KOPT-K1 (cell line): ENCODE measurements at regions not wholly inside any gene's neighbourhood (a gene's known extent, or its start where the extent isn't known, plus 50 kb on each side); places are given as distances from the start of the nearest gene placed in this dataset.

ENCODE experiments used
- H3K27ac ChIP-seq: fragments of 200-600 bp; sonication (generic); 2 replicates; pipeline ENCODE4 v1.5.1; 2016; ENCODE audit warnings: antibody characterized with exemption, mild to moderate bottlenecking, low read depth, low read length; ENCODE audit not compliant: poor library complexity, severe bottlenecking
- H3K36me3 ChIP-seq: fragments of 200-600 bp; sonication (generic); 2 replicates; pipeline ENCODE4 v1.5.1; 2017; ENCODE audit warnings: antibody characterized with exemption, mild to moderate bottlenecking, low read length, moderate library complexity; ENCODE audit not compliant: insufficient read depth
- H3K9me3 ChIP-seq: fragments of 200-600 bp; sonication (generic); 2 replicates; pipeline ENCODE4 v1.5.1; 2017; ENCODE audit warnings: antibody characterized with exemption, low read length, mild to moderate bottlenecking; ENCODE audit not compliant: insufficient read depth, poor library complexity, severe bottlenecking

GRCh38 chr5:74221413-74221812 is 419.1 kb downstream of the ENC1 start:
- Histone ChIP-seq H3K27ac (no peak overlapping the region), H3K9me3 (no peaks in the 10 kb centered on the region), H3K36me3 (no peaks in the 10 kb centered on the region)

GRCh38 chr5:74216012-74216411 is 424.5 kb downstream of the ENC1 start:
- H3K36me3 ChIP-seq: no peaks in the 10 kb centered on the region
- H3K9me3 ChIP-seq: no peaks in the 10 kb centered on the region
- no peak overlapping the region for H3K27ac ChIP-seq

- Histone ChIP-seq H3K27ac (no peak overlapping the region), H3K36me3 (no peaks in the 10 kb centered on the region), H3K9me3 (no peaks in the 10 kb centered on the region)
Measured at GRCh38 chr5:74212336-74212735, 428.2 kb downstream of the ENC1 start.

DNA sequence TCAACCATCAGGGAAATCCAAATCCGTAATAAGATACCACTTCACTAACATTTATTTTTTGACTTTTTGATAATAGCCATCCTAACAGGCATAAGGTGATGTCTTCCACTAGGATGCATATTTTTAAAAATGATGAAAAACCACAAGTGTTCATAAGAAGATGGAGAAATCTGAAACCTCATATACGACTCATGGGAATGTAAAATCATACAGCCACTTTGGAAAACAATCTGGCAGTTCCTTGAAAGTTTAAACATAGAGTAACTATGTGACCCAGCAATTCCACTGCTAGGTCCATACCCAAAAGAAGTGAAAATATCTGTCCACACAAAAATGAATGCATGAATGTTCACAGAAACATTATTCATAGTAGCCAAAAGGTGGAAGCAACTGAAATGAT is 431.0 kb downstream of the ENC1 start:
- Histone ChIP-seq H3K36me3 (no peaks in the 10 kb centered on the region), H3K9me3 (no peaks in the 10 kb centered on the region), H3K27ac (no peak overlapping the region)

DNA sequence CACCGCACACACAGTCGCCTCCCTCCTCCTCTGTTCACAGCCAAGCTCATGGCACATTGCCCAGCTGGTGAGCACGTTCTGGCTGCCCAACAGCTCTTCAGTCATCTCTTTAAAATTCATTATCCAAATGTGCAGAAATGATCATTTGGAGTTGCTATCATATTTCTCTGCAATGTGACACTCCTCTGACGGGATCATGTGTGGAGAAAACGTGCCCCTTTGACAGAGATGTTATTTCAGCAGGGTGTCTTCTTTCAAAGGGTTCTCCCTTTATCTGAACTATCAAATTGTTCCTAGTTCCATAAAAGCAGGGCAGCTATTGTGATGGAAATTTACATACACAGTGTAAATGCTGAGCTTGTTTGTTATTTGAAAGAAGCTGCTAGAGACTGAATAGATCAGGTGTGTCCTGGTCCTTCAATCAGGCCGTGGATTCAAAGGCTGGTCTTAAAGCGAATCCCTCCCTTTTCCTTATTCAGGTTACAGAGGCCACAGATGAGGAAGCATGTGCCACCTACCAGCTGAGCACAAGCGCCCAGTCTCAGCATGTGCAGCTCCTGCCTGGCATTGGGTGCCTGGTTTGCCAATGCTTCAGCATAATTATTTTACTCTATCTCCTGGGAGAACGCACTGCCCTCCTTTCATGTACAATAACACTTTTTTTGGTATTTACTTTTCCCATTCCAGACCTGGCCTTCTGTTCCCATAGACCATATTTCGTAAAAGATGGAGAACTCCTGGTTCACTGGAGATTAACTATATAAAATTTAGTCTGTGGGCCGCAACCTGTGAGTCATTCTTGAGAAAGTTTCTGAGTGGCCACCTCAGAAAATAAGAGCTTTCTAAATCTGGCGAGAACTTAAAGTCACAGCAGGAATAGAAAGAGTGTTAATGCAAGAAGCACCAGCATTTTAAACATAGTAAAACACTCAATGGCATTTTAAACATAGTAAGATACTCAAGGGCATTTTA is 433.7 kb downstream of the ENC1 start:
- Histone ChIP-seq H3K27ac (no peak overlapping the region), H3K36me3 (no peaks in the 10 kb centered on the region), H3K9me3 (no peaks in the 10 kb centered on the region)

DNA sequence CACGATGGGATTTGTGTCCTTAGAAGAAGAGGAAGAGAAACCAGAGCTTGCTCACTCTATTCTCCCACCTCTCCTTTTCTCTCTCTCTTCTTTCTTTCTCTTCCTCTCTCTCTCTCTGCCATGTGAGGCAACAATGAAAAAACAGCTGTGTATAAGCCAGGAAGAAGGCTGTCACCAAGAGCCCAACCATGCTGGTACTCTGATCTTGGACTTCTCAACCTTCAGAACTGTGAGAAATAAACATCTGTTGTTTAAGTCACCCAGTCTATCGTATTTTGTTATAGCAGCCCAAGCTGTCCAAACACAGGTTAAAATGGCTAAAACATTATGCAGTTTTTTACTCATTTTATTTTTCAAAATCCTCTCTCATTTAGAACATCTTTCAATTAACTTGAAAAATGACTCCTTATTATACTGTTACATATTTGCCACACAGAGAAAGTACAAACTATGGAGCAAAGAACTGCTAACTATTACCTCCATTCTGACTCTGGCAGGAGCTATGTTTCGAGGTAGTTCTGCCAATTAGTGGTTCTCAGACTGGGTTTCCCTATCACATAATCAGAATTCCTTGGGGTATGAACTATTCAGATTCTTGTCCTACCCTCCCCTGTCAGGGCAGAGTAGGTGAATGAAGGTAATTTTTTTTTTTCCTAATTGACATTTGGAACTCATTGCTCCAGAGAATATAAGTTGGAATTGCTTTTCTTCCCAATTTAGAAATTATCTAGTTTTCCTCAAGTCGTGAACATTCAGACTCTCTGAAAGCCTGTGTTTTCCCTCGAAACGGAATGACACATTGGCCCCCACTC is 434.6 kb downstream of the ENC1 start:
- H3K27ac ChIP-seq: no peak overlapping the region
- H3K36me3 ChIP-seq: no peaks in the 10 kb centered on the region
- H3K9me3 ChIP-seq: no peaks in the 10 kb centered on the region

- H3K36me3 ChIP-seq: no peaks in the 10 kb centered on the region
Measured at GRCh38 chr5:74201334-74202081, 439.0 kb downstream of the ENC1 start.

DNA sequence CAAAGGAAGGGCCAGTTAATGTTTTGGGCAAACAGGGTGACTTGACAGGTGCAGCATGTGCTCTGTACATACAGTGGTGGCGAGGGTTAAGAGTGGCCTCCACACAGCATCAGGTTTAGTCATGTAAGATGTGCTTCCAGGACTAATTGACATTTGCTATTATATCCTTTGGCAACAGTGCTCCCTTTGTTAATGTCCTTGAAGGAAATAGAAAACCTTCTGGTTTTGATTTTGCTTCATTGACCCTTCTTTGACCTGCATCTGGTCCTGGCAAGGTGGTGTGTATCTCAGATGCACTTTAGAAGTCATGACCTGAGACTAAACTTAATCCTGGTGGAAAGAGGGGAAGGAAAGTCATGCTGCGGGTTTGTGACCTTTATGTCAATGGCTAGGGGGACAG is 440.0 kb downstream of the ENC1 start:
- Histone ChIP-seq H3K27ac (no peak overlapping the region), H3K9me3 (no peaks in the 10 kb centered on the region), H3K36me3 (no peaks in the 10 kb centered on the region)

More at GRCh38 chr5:74201334-74202081, 439.0 kb downstream of the ENC1 start:
- Histone ChIP-seq H3K9me3 (no peaks in the 10 kb centered on the region), H3K27ac (peak overlapping the region; percentile 46)

GRCh38 chr5:74199436-74200210 is 440.9 kb downstream of the ENC1 start:
- Histone ChIP-seq H3K27ac (peak overlapping the region; percentile 31), H3K36me3 (no peaks in the 10 kb centered on the region), H3K9me3 (no peaks in the 10 kb centered on the region)

- no peaks in the 10 kb centered on the region for H3K9me3 ChIP-seq
- peak overlapping the region; percentile 31 for H3K27ac ChIP-seq
- no peaks in the 10 kb centered on the region for H3K36me3 ChIP-seq
Measured at GRCh38 chr5:74199005-74199404, 441.5 kb downstream of the ENC1 start.

DNA sequence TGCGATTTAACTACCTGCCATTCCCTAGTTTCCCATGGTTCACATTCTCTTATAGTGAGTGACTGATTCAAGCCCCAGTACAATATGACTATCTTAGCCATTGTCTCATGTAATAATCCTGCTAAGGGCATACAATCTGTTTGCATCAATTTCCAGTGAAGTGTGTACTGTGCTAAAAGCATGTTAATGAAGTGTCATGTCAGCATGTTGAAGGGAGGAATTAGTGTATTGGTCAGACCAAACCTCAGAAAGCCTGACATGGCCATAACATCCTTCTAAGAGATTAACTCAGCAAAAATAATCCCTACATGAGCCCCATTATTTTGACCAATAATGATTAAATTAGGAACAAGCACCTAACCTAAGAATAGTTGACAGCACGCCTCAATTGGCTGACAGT is 442.4 kb downstream of the ENC1 start:
- H3K9me3 ChIP-seq: no peaks in the 10 kb centered on the region
- peak overlapping the region; percentile 31 for H3K27ac ChIP-seq
- no peaks in the 10 kb centered on the region for H3K36me3 ChIP-seq

GRCh38 chr5:74196233-74196632 is 444.3 kb downstream of the ENC1 start:
- no peaks in the 10 kb centered on the region for H3K9me3 ChIP-seq
- H3K27ac ChIP-seq: no peak overlapping the region
- no peaks in the 10 kb centered on the region for H3K36me3 ChIP-seq

- H3K27ac ChIP-seq: no peak overlapping the region
- no peaks in the 10 kb centered on the region for H3K36me3 ChIP-seq
- no peaks in the 10 kb centered on the region for H3K9me3 ChIP-seq
Measured at GRCh38 chr5:74194196-74194595, 446.3 kb downstream of the ENC1 start.

DNA sequence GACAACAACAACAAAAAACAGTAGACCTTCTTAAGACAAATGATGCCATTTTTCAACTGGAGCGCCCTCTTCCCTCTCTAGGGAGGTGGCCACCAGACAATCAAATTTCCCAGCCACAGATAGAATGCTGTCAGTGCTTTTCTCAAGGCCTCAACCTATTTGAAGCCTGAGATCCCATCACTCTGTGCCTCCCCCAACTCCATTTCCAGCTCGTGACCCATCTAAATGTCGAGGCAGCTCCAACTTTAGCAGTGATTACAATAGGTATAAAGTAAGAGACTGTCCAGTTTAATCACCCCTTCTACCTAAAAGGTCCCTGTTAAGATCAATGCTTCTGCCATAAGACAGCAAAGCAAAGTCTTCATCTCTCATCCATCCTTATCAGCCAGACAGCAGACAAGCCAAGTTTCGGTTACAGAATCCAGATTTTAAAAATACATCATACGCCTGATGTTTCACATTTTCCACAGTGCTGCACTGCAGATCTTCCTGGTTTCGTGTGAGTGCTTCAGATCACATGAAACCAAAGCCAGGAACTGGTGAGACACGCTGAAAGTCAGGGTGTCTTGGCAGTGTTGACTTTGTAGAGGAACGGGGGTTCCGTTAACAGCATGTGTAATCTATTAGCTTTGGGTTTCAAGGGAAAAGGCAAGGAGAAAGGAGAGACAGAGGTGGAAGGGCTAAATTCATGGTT is 447.8 kb downstream of the ENC1 start:
- Histone ChIP-seq H3K36me3 (no peaks in the 10 kb centered on the region), H3K9me3 (no peaks in the 10 kb centered on the region), H3K27ac (no peak overlapping the region)
